Hematopoietic multipotent progenitor cell (in vitro differentiated cells): ENCODE measurements at regions not wholly inside any gene's neighbourhood (a gene's known extent, or its start where the extent isn't known, plus 50 kb on each side); places are given as distances from the start of the nearest gene placed in this dataset.

Experiments
- DNase-seq, 3 donors: peaks; one replicate each; pipeline ENCODE4 v3.0.0-alpha.2; 2011 to 2015; ENCODE audit warnings: low read depth in 2 of 3, low spot score in 2 of 3

- DNase-seq: no peak
These were observed 598.0 kb upstream of the SOX11 start for GRCh38 chr2:5094192-5094591.

DNA sequence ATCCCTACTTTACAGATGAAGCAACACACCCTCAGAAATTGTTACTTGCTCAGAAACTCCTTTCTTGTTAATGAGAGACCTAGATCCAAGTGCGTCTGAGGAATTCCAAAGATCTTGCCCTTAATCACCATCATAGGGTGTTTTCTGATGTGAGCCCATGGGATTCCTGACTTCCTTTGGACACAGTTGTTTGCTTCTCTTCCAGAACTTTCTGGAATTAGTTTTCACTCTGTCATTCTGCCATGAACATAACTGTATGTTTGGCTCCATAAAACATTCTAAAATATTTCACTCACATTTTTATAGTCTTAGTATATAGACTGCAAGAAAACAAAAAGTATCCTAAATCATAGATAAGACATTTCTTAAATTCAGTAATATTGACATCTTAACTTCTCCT lies 593.9 kb upstream of the SOX11 start:
- DNase-seq: no peak

GRCh38 chr2:5102823-5103222 lies 589.4 kb upstream of the SOX11 start:
- DNase-seq: no peak

GRCh38 chr2:5111581-5111980 lies 580.6 kb upstream of the SOX11 start:
- DNase-seq: no peak

DNA sequence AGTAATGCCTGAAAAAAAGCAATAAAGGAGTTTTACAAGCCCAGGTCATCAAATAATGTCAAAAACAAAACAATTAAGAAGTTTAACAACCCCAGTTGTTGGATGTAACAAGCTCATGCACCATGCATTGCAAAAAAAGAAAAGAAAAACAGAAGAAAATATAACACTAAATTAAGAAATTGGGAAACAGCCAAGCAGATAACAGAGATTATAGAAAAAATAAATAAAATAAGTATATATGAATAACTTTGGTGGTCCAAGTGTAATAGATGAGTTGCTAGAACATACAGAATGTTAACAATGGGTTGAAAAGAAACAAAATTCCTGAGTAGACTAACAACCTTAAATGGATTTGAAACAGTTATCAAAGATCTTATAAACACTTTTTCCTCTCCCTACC lies 573.1 kb upstream of the SOX11 start:
- DNase-seq: no peak

GRCh38 chr2:5121121-5121520 lies 571.1 kb upstream of the SOX11 start:
- no peak for DNase-seq

DNA sequence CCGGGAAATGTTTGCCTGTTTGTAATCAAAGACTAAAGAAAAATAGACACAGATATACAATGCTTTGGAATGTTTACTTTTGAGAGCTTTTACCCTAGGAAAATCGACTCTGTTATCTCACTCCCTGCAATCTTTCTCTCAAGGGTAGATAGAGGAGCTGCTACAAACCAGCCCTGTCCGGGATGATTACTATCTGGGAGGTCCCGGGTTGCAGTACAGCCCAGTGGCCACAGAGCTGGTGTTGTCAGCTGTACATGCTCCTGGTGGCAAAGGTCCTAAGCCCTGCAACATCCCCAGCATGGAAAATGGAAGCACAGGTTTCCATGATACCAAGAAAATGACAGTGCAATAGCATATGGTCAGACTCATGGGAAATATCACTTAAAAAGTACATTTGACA lies 570.5 kb upstream of the SOX11 start:
- no peak for DNase-seq

- DNase-seq: no peak
These were observed 568.5 kb upstream of the SOX11 start for GRCh38 chr2:5123582-5124196.

DNA sequence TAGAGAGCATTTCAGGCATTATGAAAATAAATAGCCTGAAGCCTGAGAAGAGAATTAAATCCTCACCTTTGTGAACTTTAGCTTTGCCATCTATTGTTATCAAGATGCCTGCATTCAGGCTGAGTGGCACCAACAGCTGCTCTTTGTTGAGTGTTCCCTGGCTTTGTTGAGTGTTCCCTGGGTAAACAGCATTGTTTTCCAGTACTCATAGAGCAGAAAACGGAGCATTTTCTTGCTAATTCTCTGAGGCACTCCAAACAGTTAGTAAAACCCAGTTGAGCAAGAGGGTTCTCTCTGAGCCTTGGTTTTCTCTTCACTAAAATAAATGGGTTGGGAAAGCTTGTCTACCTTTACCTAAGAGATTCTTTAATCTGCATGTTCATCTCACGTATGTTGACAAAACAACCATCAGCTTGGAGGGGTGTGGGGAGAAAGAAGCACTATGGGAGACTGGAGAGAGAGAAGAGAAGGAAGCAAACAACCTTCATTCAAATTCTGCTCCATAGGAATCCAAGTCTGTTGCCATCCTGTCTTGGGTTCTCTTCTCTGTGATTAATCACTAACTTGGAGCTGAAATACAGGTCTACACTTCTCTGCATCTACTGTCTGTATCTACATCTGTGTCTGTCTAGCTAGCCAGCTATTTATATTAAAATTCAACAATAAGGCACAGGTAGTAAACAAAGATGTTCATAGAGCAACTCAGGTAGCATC lies 567.0 kb upstream of the SOX11 start:
- DNase-seq: no peak

DNA sequence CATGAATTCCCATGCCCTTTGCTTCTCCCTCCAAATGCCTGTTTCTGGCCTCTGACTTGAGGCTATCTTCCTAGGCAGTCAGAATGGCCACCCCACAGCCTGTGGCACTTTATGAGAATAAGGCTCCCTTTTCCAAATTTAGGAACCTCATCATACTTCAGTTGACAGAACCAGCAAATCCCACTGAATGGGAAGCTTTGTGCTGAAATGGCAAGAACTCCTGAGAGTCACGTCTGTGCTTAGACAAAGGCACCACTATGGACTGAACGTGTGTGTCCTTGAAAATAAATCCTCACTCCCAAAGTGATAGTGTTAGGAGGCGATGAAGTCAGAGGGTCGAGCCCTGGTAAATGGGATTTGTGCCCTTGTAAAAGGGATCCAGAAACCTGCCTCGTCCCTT lies 559.9 kb upstream of the SOX11 start:
- DNase-seq: no peak

- DNase-seq: no peak
These were observed 551.8 kb upstream of the SOX11 start for GRCh38 chr2:5140347-5140746.

GRCh38 chr2:5144159-5144558 lies 548.0 kb upstream of the SOX11 start:
- no peak for DNase-seq

DNA sequence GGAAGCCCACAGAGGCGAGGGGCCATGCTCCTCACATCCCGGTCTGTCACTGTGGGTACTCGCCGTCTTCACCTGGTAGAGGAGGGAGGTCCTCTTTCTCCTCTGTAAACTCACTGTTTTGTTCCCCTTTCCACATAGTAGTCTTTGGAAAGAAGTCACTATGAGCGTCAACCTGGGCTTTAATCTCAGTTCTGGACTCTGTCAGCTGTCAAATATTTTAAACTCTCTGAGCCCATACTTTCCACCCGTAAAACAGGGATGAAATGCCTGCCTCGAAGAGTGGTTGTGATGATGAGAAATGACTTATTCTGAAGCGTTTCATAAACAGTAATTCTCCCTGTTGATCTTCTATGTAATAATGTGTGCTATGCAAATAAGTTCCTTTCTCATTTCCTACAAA lies 547.1 kb upstream of the SOX11 start:
- DNase-seq: no peak

DNA sequence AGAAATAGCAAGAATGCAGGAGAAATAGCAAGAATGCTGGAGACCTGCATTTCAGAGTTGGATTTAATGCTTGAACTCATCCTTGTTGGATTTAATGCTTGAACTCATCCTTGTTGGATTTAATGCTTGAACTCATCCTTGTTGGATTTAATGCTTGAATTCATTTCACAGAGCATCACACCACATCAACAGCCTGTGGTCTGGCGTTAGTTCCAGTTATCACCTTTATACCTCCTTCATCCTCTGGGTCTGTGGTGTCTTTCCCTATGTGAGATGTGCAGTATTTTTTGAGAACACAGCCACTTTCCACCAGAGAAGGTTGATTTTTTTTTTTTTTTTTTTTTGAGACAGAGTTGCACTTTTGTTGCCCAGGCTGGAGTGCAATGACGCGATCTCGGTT lies 546.4 kb upstream of the SOX11 start:
- DNase-seq: no peak

- DNase-seq: no peak
These were observed 543.6 kb upstream of the SOX11 start for GRCh38 chr2:5148392-5149085.

GRCh38 chr2:5150871-5151270 lies 541.3 kb upstream of the SOX11 start:
- no peak for DNase-seq

GRCh38 chr2:5164776-5165525 lies 527.2 kb upstream of the SOX11 start:
- DNase-seq: no peak

- DNase-seq: no peak
These were observed 519.3 kb upstream of the SOX11 start for GRCh38 chr2:5172923-5173322.

DNA sequence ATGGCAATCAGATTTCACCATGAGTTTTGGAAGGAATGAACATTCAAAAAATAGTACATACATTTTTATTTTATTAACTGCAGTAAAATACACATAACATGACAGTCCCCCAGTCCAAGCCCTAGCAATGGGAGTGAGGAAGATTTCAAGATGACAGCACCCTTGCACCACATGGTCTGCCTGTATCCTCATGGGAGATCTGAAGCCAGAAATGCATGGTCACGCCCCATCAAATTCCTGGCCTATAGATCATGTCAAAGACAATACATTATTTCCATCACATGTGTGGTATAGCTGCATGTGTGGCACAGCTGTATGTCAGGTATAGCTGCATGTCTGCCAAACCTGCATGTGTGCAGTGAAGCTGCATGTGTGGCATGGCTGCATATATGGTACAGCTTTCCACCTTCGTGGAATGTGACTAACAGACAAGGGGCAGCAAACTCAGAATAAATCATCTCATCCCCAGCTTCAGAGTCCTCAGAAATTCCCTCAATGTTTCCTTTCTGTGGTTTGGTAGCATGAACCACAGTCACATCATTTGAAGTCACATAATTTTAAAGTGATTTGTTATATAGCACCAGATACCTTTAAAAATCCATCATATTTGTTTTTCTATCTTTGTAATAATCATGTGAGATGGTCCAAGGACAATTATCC lies 518.2 kb upstream of the SOX11 start:
- DNase-seq: no peak

- DNase-seq: no peak
These were observed 517.0 kb upstream of the SOX11 start for GRCh38 chr2:5175231-5175630.

DNA sequence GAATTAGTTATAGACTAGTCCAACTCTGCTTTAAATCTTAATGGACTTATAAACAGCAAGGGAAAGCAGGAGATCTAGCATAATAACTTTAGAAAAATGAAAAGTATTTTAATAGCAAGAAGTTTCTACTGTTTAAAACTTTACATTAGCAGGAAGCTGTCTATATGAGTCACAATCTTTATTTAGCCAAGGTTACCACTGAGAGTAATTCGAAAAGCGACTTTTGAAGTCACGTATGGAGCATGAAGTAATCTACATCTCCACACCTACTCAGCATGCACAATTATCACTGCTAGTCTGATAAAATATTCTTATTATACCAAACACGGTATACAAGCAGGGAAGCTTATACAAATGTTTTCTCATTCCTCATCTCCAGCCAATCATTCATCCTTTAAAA lies 515.4 kb upstream of the SOX11 start:
- no peak for DNase-seq
